ENCODE measurements at regions not wholly inside any gene's neighbourhood (a gene's known extent, or its start where the extent isn't known, plus 50 kb on each side); places are given as distances from the start of the nearest gene placed in this dataset.

DNA sequence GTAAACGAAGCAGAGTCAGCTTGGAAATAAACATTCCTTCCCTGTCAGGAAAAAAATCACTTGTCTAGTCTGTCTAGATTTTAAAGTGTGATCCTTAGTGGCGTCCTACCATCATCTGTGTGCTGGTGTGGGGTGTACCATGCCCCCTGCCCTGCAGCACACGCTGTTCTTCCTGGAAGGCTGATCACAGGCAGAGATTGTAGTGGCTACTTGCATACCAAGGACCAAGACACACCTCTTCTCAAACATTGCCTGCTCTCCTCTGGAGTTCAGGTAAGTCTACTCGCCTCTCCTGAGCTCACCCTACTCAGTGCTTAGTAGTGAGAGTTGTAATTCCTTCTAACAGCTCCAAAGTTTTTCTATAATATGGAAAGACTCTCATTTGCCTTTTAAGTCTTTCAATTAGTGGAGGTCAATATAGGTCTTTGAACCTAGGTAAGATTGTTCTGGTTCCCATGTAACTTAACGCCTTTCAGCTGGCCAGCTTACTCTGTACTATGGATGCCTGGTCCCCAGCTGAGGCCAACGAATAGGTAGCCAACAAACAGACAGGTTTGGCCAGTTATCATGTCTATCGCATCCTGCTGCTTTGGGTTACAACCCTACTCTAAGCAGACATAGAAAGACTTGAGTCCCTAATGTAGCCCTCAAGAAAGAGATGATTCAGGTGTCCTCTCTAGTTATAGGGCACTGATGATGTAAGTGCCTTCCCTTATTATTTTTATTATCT lies 55.4 kb downstream of the XCL1 start:
- DNase-seq, result no peak

GRCh38 chr1:168634951-168635532 lies 58.6 kb downstream of the XCL1 start:
- no peak for DNase-seq

DNA sequence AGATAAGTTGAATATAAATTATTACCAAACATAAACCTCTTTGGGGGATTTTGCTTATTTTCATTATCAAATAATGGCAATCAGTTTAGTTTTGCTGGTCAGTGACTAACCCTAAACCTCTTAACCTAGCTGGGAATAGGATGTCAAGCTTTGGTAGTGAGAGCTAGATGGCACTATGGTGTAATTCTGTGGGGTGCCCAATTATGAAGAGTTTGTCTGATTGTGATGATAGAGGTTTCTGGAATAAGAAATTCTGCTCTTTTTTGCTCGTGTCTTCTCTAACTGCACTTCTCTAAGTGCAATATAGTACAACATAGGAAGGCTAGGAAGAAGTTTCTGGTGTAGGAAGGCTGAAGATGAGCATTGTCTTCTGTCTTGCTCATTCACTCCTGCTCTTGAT lies 59.8 kb downstream of the XCL1 start:
- peak; percentile 43 for DNase-seq

- DNase-seq, result peak; percentile 83
Measured at GRCh38 chr1:168636642-168637111, 60.3 kb downstream of the XCL1 start.

- peak; percentile 58 for DNase-seq
Measured at GRCh38 chr1:168637350-168637991, 61.1 kb downstream of the XCL1 start.

GRCh38 chr1:168638884-168639283 lies 62.5 kb downstream of the XCL1 start:
- no peak for DNase-seq

DNA sequence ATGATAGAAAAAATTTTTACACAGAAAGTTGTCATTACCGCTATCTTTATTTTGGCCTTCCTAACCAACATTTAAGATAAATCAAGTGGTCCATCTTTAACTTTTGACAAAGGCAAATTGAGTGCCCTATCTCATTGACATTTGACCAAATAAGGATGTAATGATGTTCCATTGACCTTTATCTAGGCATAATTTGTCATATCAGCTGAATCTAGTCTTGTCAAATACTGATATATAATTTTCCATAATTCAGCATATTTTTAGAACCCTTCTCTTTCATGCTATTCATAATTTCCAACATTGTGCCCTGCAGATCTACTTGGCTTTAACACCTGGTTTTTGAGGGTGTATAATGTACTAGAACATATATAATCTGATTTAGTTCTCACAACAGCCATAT lies 63.8 kb downstream of the XCL1 start:
- DNase-seq, result no peak

DNA sequence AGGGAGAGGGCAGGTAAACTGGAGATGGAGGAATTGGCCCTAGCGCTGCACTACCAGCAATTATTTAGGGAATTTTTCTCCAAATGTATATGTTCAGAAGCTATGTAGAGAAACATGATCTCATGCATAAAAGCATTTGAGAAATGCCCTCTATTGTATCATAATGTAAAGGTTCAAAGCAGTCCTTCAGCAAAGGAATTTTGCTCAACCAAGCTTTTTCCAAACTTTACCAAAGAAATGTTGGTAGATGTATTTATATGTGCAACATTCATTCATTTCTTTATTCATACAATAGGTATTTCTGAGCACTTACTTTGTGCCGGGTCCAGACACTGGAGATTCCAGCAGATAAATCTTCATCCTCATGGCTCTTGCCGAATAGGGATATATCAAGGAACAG lies 64.4 kb downstream of the XCL1 start:
- DNase-seq, result no peak

- DNase-seq, result peak; percentile 54
Measured at GRCh38 chr1:168643152-168643551, 66.7 kb downstream of the XCL1 start.
